ENCODE measurements at regions not wholly inside any gene's neighbourhood (a gene's known extent, or its start where the extent isn't known, plus 50 kb on each side); places are given as distances from the start of the nearest gene placed in this dataset.

DNA sequence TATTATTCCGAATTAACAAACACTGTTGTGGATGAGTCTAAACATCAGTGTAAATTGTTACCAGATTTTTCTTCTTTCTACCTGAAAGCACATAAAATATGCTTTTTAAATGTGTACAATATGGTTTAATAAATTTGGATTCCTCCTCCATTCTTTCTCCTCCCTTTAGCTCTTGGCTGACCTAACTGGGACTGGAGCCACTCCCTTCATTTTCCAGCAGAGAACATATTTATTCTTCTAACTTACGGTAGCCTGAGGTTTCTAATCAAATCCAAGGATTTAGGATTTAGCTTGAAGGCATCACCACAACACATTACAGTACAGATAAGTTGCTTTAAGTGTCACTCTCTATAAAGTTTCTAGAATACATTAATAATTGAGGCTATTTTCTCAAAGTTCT is 88.2 kb upstream of the SEMA3C start:
- Histone ChIP-seq H2AFZ (ENCODE audit: low read depth, low read length) (no peak overlapping the region), H3K27me3 (ENCODE audit: insufficient read depth, low read length) (no peaks in the 10 kb centered on the region), H3K79me2 (ENCODE audit: insufficient read depth, low read length) (no peaks in the 10 kb centered on the region), H3K4me3 (ENCODE audit: insufficient read depth, low read depth, low read length) (no peak overlapping the region), H3K4me1 (ENCODE audit: insufficient read depth, low read length) (no peaks in the 10 kb centered on the region), H3K36me3 (ENCODE audit: insufficient read depth, low read length) (no peaks in the 10 kb centered on the region), H3K4me2 (ENCODE audit: low read length) (no peak overlapping the region), H4K20me1 (ENCODE audit: insufficient read depth, low read length) (no peaks in the 10 kb centered on the region), H3K9ac (ENCODE audit: low read length) (no peak overlapping the region), H3K27ac (ENCODE audit: low read depth, low read length) (no peak overlapping the region), H3K9me3 (ENCODE audit: insufficient read depth, low read depth, low read length) (no peaks in the 10 kb centered on the region)
- no peak overlapping the region for H3K27ac Mint-ChIP-seq (ENCODE audit: unreplicated experiment)
- DNase-seq (ENCODE audit: low read depth) (peak; percentile 20), FAIRE-seq (no peak)
- H3K9me3 Mint-ChIP-seq (ENCODE audit: unreplicated experiment), result no peaks in the 10 kb centered on the region
- H3K27me3 Mint-ChIP-seq (ENCODE audit: low read depth, unreplicated experiment), result no peaks in the 10 kb centered on the region
- peaks cover 6% of the 10 kb centered on the region for H3K4me1 Mint-ChIP-seq (ENCODE audit: low read depth, unreplicated experiment)
- TF ChIP-seq, protein P1, sequence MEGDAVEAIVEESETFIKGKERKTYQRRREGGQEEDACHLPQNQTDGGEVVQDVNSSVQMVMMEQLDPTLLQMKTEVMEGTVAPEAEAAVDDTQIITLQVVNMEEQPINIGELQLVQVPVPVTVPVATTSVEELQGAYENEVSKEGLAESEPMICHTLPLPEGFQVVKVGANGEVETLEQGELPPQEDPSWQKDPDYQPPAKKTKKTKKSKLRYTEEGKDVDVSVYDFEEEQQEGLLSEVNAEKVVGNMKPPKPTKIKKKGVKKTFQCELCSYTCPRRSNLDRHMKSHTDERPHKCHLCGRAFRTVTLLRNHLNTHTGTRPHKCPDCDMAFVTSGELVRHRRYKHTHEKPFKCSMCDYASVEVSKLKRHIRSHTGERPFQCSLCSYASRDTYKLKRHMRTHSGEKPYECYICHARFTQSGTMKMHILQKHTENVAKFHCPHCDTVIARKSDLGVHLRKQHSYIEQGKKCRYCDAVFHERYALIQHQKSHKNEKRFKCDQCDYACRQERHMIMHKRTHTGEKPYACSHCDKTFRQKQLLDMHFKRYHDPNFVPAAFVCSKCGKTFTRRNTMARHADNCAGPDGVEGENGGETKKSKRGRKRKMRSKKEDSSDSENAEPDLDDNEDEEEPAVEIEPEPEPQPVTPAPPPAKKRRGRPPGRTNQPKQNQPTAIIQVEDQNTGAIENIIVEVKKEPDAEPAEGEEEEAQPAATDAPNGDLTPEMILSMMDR (IDR thresholded peaks at IDR 0.05; ENCODE audit: insufficient read depth, low read depth, low read length), result no peak
- no peak for TF ChIP-seq EZH2 (IDR thresholded peaks at IDR 0.05; ENCODE audit: insufficient read depth, low read length)
- no peak overlapping the region for H3K4me3 Mint-ChIP-seq (ENCODE audit: unreplicated experiment)
- H3K36me3 Mint-ChIP-seq (ENCODE audit: low read depth, unreplicated experiment), result peaks cover 3% of the 10 kb centered on the region

DNA sequence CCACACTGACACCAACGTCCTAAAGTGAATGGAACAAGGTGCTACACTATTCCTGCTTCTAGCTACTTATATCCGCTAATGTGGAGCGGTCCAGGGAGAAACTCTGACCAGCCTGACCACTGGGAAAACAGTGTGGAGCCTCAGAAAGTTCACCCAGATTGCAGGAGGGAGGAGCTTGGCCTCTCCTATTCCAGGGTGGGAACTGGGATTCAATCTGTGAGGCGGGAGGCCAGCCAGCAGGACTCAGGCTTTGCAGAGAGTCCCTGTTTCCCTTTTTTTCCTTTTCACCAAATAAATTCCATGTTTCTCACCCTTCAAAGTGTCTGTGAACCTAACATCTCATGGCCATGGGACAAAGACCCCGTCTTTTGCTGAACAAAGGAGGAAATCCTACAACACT is 86.4 kb upstream of the SEMA3C start:
- Histone ChIP-seq H3K4me3 (ENCODE audit: insufficient read depth, low read depth, low read length) (no peak overlapping the region), H3K4me2 (ENCODE audit: low read length) (no peak overlapping the region), H3K4me1 (ENCODE audit: insufficient read depth, low read length) (no peaks in the 10 kb centered on the region), H3K27ac (ENCODE audit: low read depth, low read length) (no peak overlapping the region), H3K79me2 (ENCODE audit: insufficient read depth, low read length) (no peaks in the 10 kb centered on the region), H3K9me3 (ENCODE audit: insufficient read depth, low read depth, low read length) (no peaks in the 10 kb centered on the region), H3K9ac (ENCODE audit: low read length) (no peak overlapping the region), H4K20me1 (ENCODE audit: insufficient read depth, low read length) (no peaks in the 10 kb centered on the region), H3K36me3 (ENCODE audit: insufficient read depth, low read length) (no peaks in the 10 kb centered on the region), H3K27me3 (ENCODE audit: insufficient read depth, low read length) (no peaks in the 10 kb centered on the region), H2AFZ (ENCODE audit: low read depth, low read length) (no peak overlapping the region)
- H3K36me3 Mint-ChIP-seq (ENCODE audit: low read depth, unreplicated experiment), result peaks cover 3% of the 10 kb centered on the region
- no peak for FAIRE-seq
- DNase-seq (ENCODE audit: low read depth), result no peak
- H3K4me3 Mint-ChIP-seq (ENCODE audit: unreplicated experiment), result no peak overlapping the region
- no peaks in the 10 kb centered on the region for H3K27me3 Mint-ChIP-seq (ENCODE audit: low read depth, unreplicated experiment)
- H3K9me3 Mint-ChIP-seq (ENCODE audit: unreplicated experiment), result no peaks in the 10 kb centered on the region
- TF ChIP-seq, protein P1 (IDR thresholded peaks at IDR 0.05; ENCODE audit: insufficient read depth, low read depth, low read length), result no peak
- no peak for TF ChIP-seq EZH2 (IDR thresholded peaks at IDR 0.05; ENCODE audit: insufficient read depth, low read length)
- H3K4me1 Mint-ChIP-seq (ENCODE audit: low read depth, unreplicated experiment), result peaks cover 6% of the 10 kb centered on the region
- H3K27ac Mint-ChIP-seq (ENCODE audit: unreplicated experiment), result no peak overlapping the region

DNA sequence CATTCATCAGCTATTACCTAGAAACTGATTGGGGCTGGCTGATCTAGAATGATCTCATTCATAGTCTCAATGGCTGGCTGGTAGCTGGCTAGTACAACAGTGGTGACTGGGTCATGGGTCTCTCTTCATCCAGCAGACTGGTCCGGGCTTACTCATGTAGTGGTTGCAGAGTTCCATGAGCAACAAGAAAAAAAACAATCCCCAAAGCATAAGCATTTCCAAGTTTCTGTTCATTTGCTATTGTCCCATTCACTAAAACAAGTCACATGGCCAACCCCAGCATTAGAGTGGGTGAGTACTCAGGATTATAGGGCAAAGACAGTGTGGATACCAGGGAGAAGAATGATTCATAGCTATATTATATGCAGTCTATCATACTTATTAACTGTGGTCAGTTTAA is 85.2 kb upstream of the SEMA3C start:
- TF ChIP-seq, protein P1 (IDR thresholded peaks at IDR 0.05; ENCODE audit: insufficient read depth, low read depth, low read length), result no peak
- TF ChIP-seq EZH2 (IDR thresholded peaks at IDR 0.05; ENCODE audit: insufficient read depth, low read length), result no peak
- Histone ChIP-seq H4K20me1 (ENCODE audit: insufficient read depth, low read length) (no peaks in the 10 kb centered on the region), H3K4me1 (ENCODE audit: insufficient read depth, low read length) (no peaks in the 10 kb centered on the region), H3K9me3 (ENCODE audit: insufficient read depth, low read depth, low read length) (no peaks in the 10 kb centered on the region), H3K36me3 (ENCODE audit: insufficient read depth, low read length) (no peaks in the 10 kb centered on the region), H3K27me3 (ENCODE audit: insufficient read depth, low read length) (no peaks in the 10 kb centered on the region), H3K9ac (ENCODE audit: low read length) (no peak overlapping the region), H3K27ac (ENCODE audit: low read depth, low read length) (no peak overlapping the region), H3K4me3 (ENCODE audit: insufficient read depth, low read depth, low read length) (no peak overlapping the region), H3K79me2 (ENCODE audit: insufficient read depth, low read length) (no peaks in the 10 kb centered on the region), H2AFZ (ENCODE audit: low read depth, low read length) (no peak overlapping the region), H3K4me2 (ENCODE audit: low read length) (no peak overlapping the region)
- H3K9me3 Mint-ChIP-seq (ENCODE audit: unreplicated experiment), result no peaks in the 10 kb centered on the region
- H3K36me3 Mint-ChIP-seq (ENCODE audit: low read depth, unreplicated experiment), result peaks cover 3% of the 10 kb centered on the region
- peak; percentile 91 for DNase-seq (ENCODE audit: low read depth)
- H3K4me1 Mint-ChIP-seq (ENCODE audit: low read depth, unreplicated experiment), result peaks cover 6% of the 10 kb centered on the region
- FAIRE-seq, result peak; percentile 55
- peak overlapping the region; percentile 36 for H3K27ac Mint-ChIP-seq (ENCODE audit: unreplicated experiment)
- H3K4me3 Mint-ChIP-seq (ENCODE audit: unreplicated experiment), result no peak overlapping the region
- H3K27me3 Mint-ChIP-seq (ENCODE audit: low read depth, unreplicated experiment), result no peaks in the 10 kb centered on the region

All from astrocyte (in vitro differentiated cells and primary cell).